ENCODE measurements at regions not wholly inside any gene's neighbourhood (a gene's known extent, or its start where the extent isn't known, plus 50 kb on each side); places are given as distances from the start of the nearest gene placed in this dataset.

- H4K91ac ChIP-seq (ENCODE audit: insufficient read depth, low read depth, low read length), result no peak overlapping the region
- H3K79me1 ChIP-seq (ENCODE audit: low read depth in 1 of 2, low read length in 2 of 2), result peaks cover 12 to 18% of the 10 kb centered on the region in 2 experiments
- TF ChIP-seq RFX5 (IDR thresholded peaks at IDR 0.05; ENCODE audit: low read depth, low read length) (no peak), SMC3 (IDR thresholded peaks at IDR 0.05; ENCODE audit: low read depth, low read length) (no peak), CEBPB (IDR thresholded peaks at IDR 0.05; ENCODE audit: low read depth, low read length) (no peak), USF2 (IDR thresholded peaks at IDR 0.05; ENCODE audit: low read depth, low read length) (no peak), MXI1 (IDR thresholded peaks at IDR 0.05; ENCODE audit: borderline replicate concordance, low read depth, low read length) (no peak), POLR2A (IDR thresholded peaks at IDR 0.05; ENCODE audit: low read depth, low read length) (no peak), MAZ (IDR thresholded peaks at IDR 0.05; ENCODE audit: borderline replicate concordance, low read depth, low read length) (no peak), ELK1 (IDR thresholded peaks at IDR 0.05; ENCODE audit: borderline replicate concordance, low read depth, low read length) (no peak), RCOR1 (IDR thresholded peaks at IDR 0.05; ENCODE audit: insufficient replicate concordance, low read length) (no peak), NFE2L2 (IDR thresholded peaks at IDR 0.05; ENCODE audit: low read depth, low read length) (no peak), MAFK (IDR thresholded peaks at IDR 0.05; ENCODE audit: low read depth, low read length) (no peak), CHD1 (IDR thresholded peaks at IDR 0.05; ENCODE audit: low read depth, low read length) (no peak)
- TF ChIP-seq, protein P1, sequence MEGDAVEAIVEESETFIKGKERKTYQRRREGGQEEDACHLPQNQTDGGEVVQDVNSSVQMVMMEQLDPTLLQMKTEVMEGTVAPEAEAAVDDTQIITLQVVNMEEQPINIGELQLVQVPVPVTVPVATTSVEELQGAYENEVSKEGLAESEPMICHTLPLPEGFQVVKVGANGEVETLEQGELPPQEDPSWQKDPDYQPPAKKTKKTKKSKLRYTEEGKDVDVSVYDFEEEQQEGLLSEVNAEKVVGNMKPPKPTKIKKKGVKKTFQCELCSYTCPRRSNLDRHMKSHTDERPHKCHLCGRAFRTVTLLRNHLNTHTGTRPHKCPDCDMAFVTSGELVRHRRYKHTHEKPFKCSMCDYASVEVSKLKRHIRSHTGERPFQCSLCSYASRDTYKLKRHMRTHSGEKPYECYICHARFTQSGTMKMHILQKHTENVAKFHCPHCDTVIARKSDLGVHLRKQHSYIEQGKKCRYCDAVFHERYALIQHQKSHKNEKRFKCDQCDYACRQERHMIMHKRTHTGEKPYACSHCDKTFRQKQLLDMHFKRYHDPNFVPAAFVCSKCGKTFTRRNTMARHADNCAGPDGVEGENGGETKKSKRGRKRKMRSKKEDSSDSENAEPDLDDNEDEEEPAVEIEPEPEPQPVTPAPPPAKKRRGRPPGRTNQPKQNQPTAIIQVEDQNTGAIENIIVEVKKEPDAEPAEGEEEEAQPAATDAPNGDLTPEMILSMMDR (conservative IDR thresholded peaks at IDR 0.05; ENCODE audit: low read depth, low read length), result no peak
- H2BK120ac ChIP-seq (ENCODE audit: low read depth, low read length), result no peak overlapping the region
- no peak overlapping the region for H3K18ac ChIP-seq (ENCODE audit: low read depth, low read length)
- H3K23ac ChIP-seq (ENCODE audit: low read depth, low read length), result no peak overlapping the region
- no peaks in the 10 kb centered on the region for H3K9me1 ChIP-seq (ENCODE audit: insufficient read depth, low read length)
- H2AFZ ChIP-seq (replicated peaks; ENCODE audit: low read length, poor library complexity), result no peak overlapping the region
- ATAC-seq (ENCODE audit: low read depth) (no peak), DNase-seq (no peak)
- POLR2A ChIA-PET (ENCODE audit: unreplicated experiment), result no interaction called here
- H2AK5ac ChIP-seq (ENCODE audit: low read depth, low read length), result no peak overlapping the region
- no peak overlapping the region for H3K4ac ChIP-seq (ENCODE audit: low read depth, low read length)
- dilution Hi-C loops (cut with HindIII; ENCODE audit: low sequenced_read_pairs, unreplicated experiment) (no loop called here), in situ Hi-C loops (cut with MboI; ENCODE audit: low sequenced_read_pairs) (no loop called here), intact Hi-C loops (cut with micrococcal nuclease) (no loop called here)
- H4K5ac ChIP-seq (ENCODE audit: low read depth, low read length), result no peak overlapping the region
- no CpG with 5 or more reads among the region's 2 CpGs for WGBS, 2 experiments (ENCODE audit: extremely low coverage in 2 of 2, insufficient read length in 1 of 2)
- no peak overlapping the region for H2BK15ac ChIP-seq (ENCODE audit: low read depth, low read length)
- no peak overlapping the region for H4K8ac ChIP-seq (ENCODE audit: low read depth in 2 of 2, low read length in 2 of 2)
- BruUV-seq (replicated peaks), result no TSS peak
- H3K56ac ChIP-seq (ENCODE audit: extremely low read depth, insufficient read depth, low read length), result no peak overlapping the region
- no peak overlapping the region for H2BK20ac ChIP-seq (ENCODE audit: low read depth, low read length)
- no peak overlapping the region for H3K14ac ChIP-seq (replicated peaks; ENCODE audit: low read depth, low read length)
- H3K36me3 ChIP-seq (ENCODE audit: control insufficient read depth, insufficient read depth, low read length), result peaks cover 2% of the 10 kb centered on the region
- H3K4me3 ChIP-seq (ENCODE audit: insufficient read depth, low read depth, low read length), result no peak overlapping the region
- no peak overlapping the region for H3K27ac ChIP-seq (ENCODE audit: insufficient read depth, low read length)
- H3K27me3 ChIP-seq (ENCODE audit: control insufficient read depth, insufficient read depth, low read length), result no peaks in the 10 kb centered on the region
- peaks cover 9% of the 10 kb centered on the region; the same call in 1 of the 2 replicates for H3K9me3 ChIP-seq (ENCODE audit: control insufficient read depth, insufficient read depth, low read length)
- no peak overlapping the region for H2AK9ac ChIP-seq (replicated peaks; ENCODE audit: low read depth, low read length, poor library complexity)
- H4K20me1 ChIP-seq (ENCODE audit: insufficient read depth, low read length), result no peaks in the 10 kb centered on the region
- CTCF ChIA-PET, result interaction anchor here (1.0 kb wide), 1 partner anchor 20 kb away, joined by 3 read pairs; no protein-coding TSS in a partner anchor
- H3K4me1 ChIP-seq (ENCODE audit: control insufficient read depth, insufficient read depth, low read length), result no peaks in the 10 kb centered on the region
- H2BK5ac ChIP-seq (ENCODE audit: low read depth, low read length, poor library complexity, severe bottlenecking), result no peak overlapping the region
- H3K4me2 ChIP-seq (ENCODE audit: low read depth, low read length), result no peak overlapping the region
- H3K9ac ChIP-seq (ENCODE audit: low read depth, low read length), result no peak overlapping the region
These were observed 325.2 kb upstream of the POU5F2 start for GRCh38 chr5:94066437-94067207.
